GM19240 (cell line): ENCODE measurements at regions not wholly inside any gene's neighbourhood (a gene's known extent, or its start where the extent isn't known, plus 50 kb on each side); places are given as distances from the start of the nearest gene placed in this dataset.
"Not testable (repeated sequence)": the region's sequence is repeated elsewhere in the genome, so short reads cannot be mapped to it uniquely, and the experiment has no call there.

ENCODE experiments used
- DNase-seq: peaks from one replicate; pipeline ENCODE4 v3.0.0; 2011; ENCODE audit warnings: low spot score; ENCODE audit not compliant: insufficient read length

GRCh38 chrX:122655256-122655655 lies 528.8 kb upstream of the GRIA3 start:
- not testable (repeated sequence) for DNase-seq

- DNase-seq = no peak
Measured at GRCh38 chrX:122666601-122667000, 517.5 kb upstream of the GRIA3 start.

- no peak for DNase-seq
Measured at GRCh38 chrX:122667667-122668066, 516.4 kb upstream of the GRIA3 start.

- no peak for DNase-seq
Measured at GRCh38 chrX:122703762-122704161, 480.3 kb upstream of the GRIA3 start.

- no peak for DNase-seq
Measured at GRCh38 chrX:122739770-122740169, 444.3 kb upstream of the GRIA3 start.

- DNase-seq = no peak
Measured at GRCh38 chrX:122770581-122770980, 413.5 kb upstream of the GRIA3 start.

- DNase-seq = no peak
Measured at GRCh38 chrX:122771933-122772332, 412.1 kb upstream of the GRIA3 start.

- no peak for DNase-seq
Measured at GRCh38 chrX:122777766-122778165, 406.3 kb upstream of the GRIA3 start.

GRCh38 chrX:122783918-122784317 lies 400.2 kb upstream of the GRIA3 start:
- no peak for DNase-seq

- no peak for DNase-seq
Measured at GRCh38 chrX:122787231-122787630, 396.8 kb upstream of the GRIA3 start.

GRCh38 chrX:122788216-122788615 lies 395.9 kb upstream of the GRIA3 start:
- DNase-seq = no peak

- DNase-seq = no peak
Measured at GRCh38 chrX:122790376-122791095, 393.5 kb upstream of the GRIA3 start.

GRCh38 chrX:122813876-122814275 lies 370.2 kb upstream of the GRIA3 start:
- DNase-seq = no peak

- no peak for DNase-seq
Measured at GRCh38 chrX:122816288-122816687, 367.8 kb upstream of the GRIA3 start.

GRCh38 chrX:122817321-122817955 lies 366.6 kb upstream of the GRIA3 start:
- no peak for DNase-seq

GRCh38 chrX:122818068-122818467 lies 366.0 kb upstream of the GRIA3 start:
- no peak for DNase-seq

GRCh38 chrX:122833230-122833629 lies 350.8 kb upstream of the GRIA3 start:
- DNase-seq = no peak

GRCh38 chrX:122835886-122836285 lies 348.2 kb upstream of the GRIA3 start:
- no peak for DNase-seq

GRCh38 chrX:122850326-122850725 lies 333.8 kb upstream of the GRIA3 start:
- no peak for DNase-seq

- no peak for DNase-seq
Measured at GRCh38 chrX:122856205-122856604, 327.9 kb upstream of the GRIA3 start.

GRCh38 chrX:122857734-122858133 lies 326.3 kb upstream of the GRIA3 start:
- DNase-seq = no peak

GRCh38 chrX:122863067-122863466 lies 321.0 kb upstream of the GRIA3 start:
- DNase-seq = no peak

- no peak for DNase-seq
Measured at GRCh38 chrX:122866532-122866931, 317.5 kb upstream of the GRIA3 start.
